ENCODE measurements at regions not wholly inside any gene's neighbourhood (a gene's known extent, or its start where the extent isn't known, plus 50 kb on each side); places are given as distances from the start of the nearest gene placed in this dataset.

DNA sequence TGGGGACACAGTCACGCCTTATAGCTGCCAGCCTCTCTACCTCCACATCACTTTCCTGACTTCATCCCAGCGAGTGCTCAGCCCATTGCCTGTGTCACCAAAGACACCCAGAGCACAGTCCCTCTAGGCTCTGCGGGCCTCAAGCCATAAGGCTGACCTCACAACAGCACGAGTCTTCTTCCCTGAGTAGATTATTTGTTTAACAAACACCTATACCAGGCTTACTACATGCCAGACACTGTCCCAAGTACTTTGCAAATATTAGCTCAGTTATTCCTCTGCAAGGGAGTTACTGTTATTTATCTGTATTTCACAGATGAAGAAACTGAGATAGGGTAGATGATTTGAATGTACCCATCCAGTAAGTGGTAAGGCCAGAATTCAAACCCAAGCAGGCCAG, 504.3 kb downstream of the COG6 start:
- H3K27me3 ChIP-seq (ENCODE audit: control insufficient read depth, insufficient read depth, low read length) = no peaks in the 10 kb centered on the region
- TF ChIP-seq, protein P1, sequence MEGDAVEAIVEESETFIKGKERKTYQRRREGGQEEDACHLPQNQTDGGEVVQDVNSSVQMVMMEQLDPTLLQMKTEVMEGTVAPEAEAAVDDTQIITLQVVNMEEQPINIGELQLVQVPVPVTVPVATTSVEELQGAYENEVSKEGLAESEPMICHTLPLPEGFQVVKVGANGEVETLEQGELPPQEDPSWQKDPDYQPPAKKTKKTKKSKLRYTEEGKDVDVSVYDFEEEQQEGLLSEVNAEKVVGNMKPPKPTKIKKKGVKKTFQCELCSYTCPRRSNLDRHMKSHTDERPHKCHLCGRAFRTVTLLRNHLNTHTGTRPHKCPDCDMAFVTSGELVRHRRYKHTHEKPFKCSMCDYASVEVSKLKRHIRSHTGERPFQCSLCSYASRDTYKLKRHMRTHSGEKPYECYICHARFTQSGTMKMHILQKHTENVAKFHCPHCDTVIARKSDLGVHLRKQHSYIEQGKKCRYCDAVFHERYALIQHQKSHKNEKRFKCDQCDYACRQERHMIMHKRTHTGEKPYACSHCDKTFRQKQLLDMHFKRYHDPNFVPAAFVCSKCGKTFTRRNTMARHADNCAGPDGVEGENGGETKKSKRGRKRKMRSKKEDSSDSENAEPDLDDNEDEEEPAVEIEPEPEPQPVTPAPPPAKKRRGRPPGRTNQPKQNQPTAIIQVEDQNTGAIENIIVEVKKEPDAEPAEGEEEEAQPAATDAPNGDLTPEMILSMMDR (IDR thresholded peaks at IDR 0.05; ENCODE audit: insufficient read depth, low read depth, low read length) = no peak
- H3K4me3 ChIP-seq (ENCODE audit: low read depth, low read length) = no peak overlapping the region
- ChIA-PET POLR2A (no interaction called here), CTCF (no interaction called here)
- no peaks in the 10 kb centered on the region for H3K36me3 ChIP-seq (ENCODE audit: control insufficient read depth, insufficient read depth, low read length)
- DNase-seq (ENCODE audit: low read depth) = no peak

- DNase-seq (ENCODE audit: low read depth) = no peak
Measured at GRCh38 chr13:40160618-40161350, 505.3 kb downstream of the COG6 start.

GRCh38 chr13:40161351-40161810, 505.1 kb downstream of the FOXO1 start:
- Histone ChIP-seq H3K27me3 (ENCODE audit: control insufficient read depth, insufficient read depth, low read length) (no peaks in the 10 kb centered on the region), H3K4me3 (ENCODE audit: low read depth, low read length) (no peak overlapping the region), H3K36me3 (ENCODE audit: control insufficient read depth, insufficient read depth, low read length) (no peaks in the 10 kb centered on the region)
- ChIA-PET POLR2A (no interaction called here), CTCF (no interaction called here)
- TF ChIP-seq, protein P1 (IDR thresholded peaks at IDR 0.05; ENCODE audit: insufficient read depth, low read depth, low read length) = no peak
- no peak for DNase-seq (ENCODE audit: low read depth)

More at GRCh38 chr13:40160618-40161350, 505.3 kb downstream of the COG6 start:
- H3K36me3 ChIP-seq (ENCODE audit: control insufficient read depth, insufficient read depth, low read length) = no peaks in the 10 kb centered on the region
- CTCF ChIA-PET = no interaction called here
- POLR2A ChIA-PET = no interaction called here
- H3K4me3 ChIP-seq (ENCODE audit: low read depth, low read length) = no peak overlapping the region
- no peaks in the 10 kb centered on the region for H3K27me3 ChIP-seq (ENCODE audit: control insufficient read depth, insufficient read depth, low read length)
- TF ChIP-seq, protein P1 (IDR thresholded peaks at IDR 0.05; ENCODE audit: insufficient read depth, low read depth, low read length) = no peak

DNA sequence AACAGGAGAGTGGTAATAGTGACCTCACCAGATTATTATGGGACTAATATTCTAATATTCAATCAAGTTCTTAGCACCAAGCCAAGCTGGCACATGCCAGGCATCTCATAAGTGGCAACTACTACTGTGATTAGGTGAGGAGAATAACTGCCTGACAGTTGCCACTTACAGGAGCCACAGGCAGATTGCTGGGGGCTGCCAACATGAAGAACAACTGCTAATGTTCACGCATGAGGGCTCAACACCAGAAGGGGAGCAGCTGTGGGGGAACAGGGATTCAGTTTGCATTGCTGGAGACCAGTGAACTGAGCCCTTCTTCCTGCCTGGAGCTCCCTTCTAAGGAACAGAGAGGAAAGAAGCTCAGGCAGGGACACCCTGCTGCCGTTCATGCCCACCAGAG, 504.5 kb downstream of the FOXO1 start:
- Histone ChIP-seq H3K36me3 (ENCODE audit: control insufficient read depth, insufficient read depth, low read length) (no peaks in the 10 kb centered on the region), H3K4me3 (ENCODE audit: low read depth, low read length) (no peak overlapping the region), H3K27me3 (ENCODE audit: control insufficient read depth, insufficient read depth, low read length) (no peaks in the 10 kb centered on the region)
- CTCF ChIA-PET = no interaction called here
- DNase-seq (ENCODE audit: low read depth) = no peak
- POLR2A ChIA-PET = no interaction called here
- TF ChIP-seq, protein P1 (IDR thresholded peaks at IDR 0.05; ENCODE audit: insufficient read depth, low read depth, low read length) = no peak

DNA sequence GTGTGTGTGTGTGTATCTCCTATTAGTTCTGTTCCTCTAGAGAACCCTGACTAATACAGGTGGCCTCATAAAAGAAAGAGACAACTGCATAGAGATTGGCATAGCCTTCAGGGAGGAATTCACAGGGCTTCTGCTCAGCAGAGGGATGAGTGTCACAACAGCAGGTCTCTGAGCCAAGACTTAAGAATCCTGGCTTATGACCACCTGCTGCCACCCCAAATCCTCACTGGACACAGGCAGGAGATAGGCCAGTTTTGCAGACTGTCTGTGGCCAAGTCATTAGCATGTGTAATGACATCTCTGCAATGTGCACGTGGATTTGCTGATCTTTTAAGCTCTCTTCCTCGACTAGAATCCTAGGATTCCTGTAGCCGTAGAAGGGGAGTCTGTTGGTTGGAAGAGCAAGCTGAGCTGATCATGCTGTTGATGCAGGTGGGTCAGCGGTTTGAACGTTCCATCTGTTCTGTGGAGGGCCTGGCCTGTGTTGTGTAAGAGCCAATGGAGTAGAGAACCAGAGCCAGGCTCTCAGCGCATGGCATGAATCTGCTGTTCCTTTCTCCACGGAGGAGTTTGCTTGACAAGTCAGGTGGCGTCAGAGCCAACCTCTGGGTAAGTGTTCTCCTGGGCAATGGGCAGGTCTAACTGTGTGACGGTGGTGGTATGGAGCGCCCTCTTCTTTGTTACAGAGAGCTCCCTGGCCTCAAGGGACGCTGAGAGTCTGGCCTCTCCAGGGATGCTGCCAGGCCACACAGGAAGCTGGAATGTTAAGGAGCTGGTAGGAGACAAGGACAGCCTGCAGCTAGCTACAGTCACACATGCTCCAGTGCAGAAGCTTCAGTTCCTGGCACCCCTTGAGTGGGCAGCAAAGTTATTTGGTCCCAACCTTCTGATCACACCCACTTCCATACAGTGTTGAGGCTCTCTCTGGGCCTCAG, 503.1 kb downstream of the FOXO1 start:
- TF ChIP-seq, protein P1 (IDR thresholded peaks at IDR 0.05; ENCODE audit: insufficient read depth, low read depth, low read length) = no peak
- H3K27me3 ChIP-seq (ENCODE audit: control insufficient read depth, insufficient read depth, low read length) = no peaks in the 10 kb centered on the region
- POLR2A ChIA-PET = no interaction called here
- no peak for DNase-seq (ENCODE audit: low read depth)
- no peak overlapping the region for H3K4me3 ChIP-seq (ENCODE audit: low read depth, low read length)
- CTCF ChIA-PET = no interaction called here
- no peaks in the 10 kb centered on the region for H3K36me3 ChIP-seq (ENCODE audit: control insufficient read depth, insufficient read depth, low read length)
